ENCODE measurements at regions not wholly inside any gene's neighbourhood (a gene's known extent, or its start where the extent isn't known, plus 50 kb on each side); places are given as distances from the start of the nearest gene placed in this dataset.

- TF ChIP-seq EZH2 (IDR thresholded peaks at IDR 0.05; ENCODE audit: low read depth) (no peak), CTCF (conservative IDR thresholded peaks at IDR 0.05) (no peak)
Observed at GRCh38 chr12:60842181-60842580, 1246.4 kb downstream of the SLC16A7 start.
